Glutamatergic neuron (in vitro differentiated cells): ENCODE measurements at regions not wholly inside any gene's neighbourhood (a gene's known extent, or its start where the extent isn't known, plus 50 kb on each side); places are given as distances from the start of the nearest gene placed in this dataset.
"Not testable (repeated sequence)": the region's sequence is repeated elsewhere in the genome, so short reads cannot be mapped to it uniquely, and the experiment has no call there.

ENCODE experiments used
- DNase-seq: peaks from one replicate; pipeline ENCODE4 v3.0.0; 2022
- H3K27ac Mint-ChIP-seq: one replicate; pipeline ENCODE4 v1.8.0; 2020; ENCODE audit warnings: mild to moderate bottlenecking, mixed read lengths, inconsistent platforms; ENCODE audit not compliant: unreplicated experiment
- H3K27me3 Mint-ChIP-seq: one replicate; pipeline ENCODE4 v1.8.0; 2020; ENCODE audit warnings: mild to moderate bottlenecking, moderate library complexity, mixed read lengths, inconsistent platforms; ENCODE audit not compliant: unreplicated experiment
- H3K36me3 Mint-ChIP-seq: one replicate; pipeline ENCODE4 v1.8.0; 2020; ENCODE audit warnings: mild to moderate bottlenecking, mixed read lengths, inconsistent platforms; ENCODE audit not compliant: unreplicated experiment
- H3K4me1 Mint-ChIP-seq: one replicate; pipeline ENCODE4 v1.8.0; 2020; ENCODE audit warnings: mild to moderate bottlenecking, low read depth, mixed read lengths, inconsistent platforms; ENCODE audit not compliant: unreplicated experiment
- H3K4me3 Mint-ChIP-seq: one replicate; pipeline ENCODE4 v1.8.0; 2020; ENCODE audit warnings: mild to moderate bottlenecking, mixed read lengths, inconsistent platforms; ENCODE audit not compliant: unreplicated experiment
- H3K9me3 Mint-ChIP-seq: one replicate; pipeline ENCODE4 v1.8.0; 2020; ENCODE audit warnings: mild to moderate bottlenecking, moderate library complexity, mixed read lengths, inconsistent platforms; ENCODE audit not compliant: unreplicated experiment
- TF ChIP-seq, protein P1 (sequence below): fragments of 200-600 bp; sonication (generic); IDR thresholded peaks from one replicate; pipeline ENCODE4 v1.5.0; 2021; ENCODE audit not compliant: partially characterized antibody, unreplicated experiment

DNA sequence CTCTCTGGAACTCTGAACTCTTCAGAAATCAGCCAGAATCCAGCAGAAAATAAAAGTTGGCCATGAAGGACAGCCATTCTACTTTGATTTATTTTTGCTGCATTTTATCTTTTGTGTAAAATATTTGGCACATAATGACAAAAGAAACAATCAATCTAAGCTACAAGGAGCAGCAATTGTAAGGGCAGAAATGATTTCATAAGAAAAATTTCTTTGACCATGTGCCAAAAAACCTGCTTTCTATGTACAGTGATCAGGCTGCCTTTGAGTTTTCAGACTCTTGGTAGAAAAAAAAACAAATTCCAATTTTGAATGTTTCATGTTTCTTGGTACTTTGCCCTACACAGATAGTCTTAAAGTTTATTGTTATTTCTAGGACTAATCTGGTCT lies 69.8 kb upstream of the SLC1A3 start:
- H3K27me3 Mint-ChIP-seq = no peaks in the 10 kb centered on the region

DNA sequence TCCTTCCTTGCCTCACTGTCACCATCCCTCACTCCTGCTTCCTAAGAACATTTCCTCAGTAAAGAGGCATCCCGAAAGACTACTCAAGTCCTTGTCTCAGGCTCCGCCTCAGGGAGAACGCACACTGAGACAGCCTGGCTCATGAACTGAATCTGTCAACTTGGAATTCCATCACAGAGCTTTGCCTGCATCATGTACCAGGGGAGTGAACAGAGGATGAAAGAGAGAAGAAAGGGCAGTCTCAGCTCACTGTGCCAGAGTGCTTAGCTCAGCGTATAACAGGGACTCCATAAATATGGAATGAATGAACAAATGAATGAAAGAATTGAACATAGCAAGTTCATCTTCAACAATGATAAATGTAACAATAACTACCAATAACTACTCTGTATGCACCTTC lies 68.7 kb upstream of the SLC1A3 start:
- DNase-seq = no peak

More for the DNA sequence above, 69.8 kb upstream of the SLC1A3 start:
- Mint-ChIP-seq H3K27ac (no peak overlapping the region), H3K36me3 (no peaks in the 10 kb centered on the region), H3K9me3 (no peaks in the 10 kb centered on the region), H3K4me1 (no peaks in the 10 kb centered on the region), H3K4me3 (no peak overlapping the region)
- DNase-seq = no peak
- TF ChIP-seq, protein P1, sequence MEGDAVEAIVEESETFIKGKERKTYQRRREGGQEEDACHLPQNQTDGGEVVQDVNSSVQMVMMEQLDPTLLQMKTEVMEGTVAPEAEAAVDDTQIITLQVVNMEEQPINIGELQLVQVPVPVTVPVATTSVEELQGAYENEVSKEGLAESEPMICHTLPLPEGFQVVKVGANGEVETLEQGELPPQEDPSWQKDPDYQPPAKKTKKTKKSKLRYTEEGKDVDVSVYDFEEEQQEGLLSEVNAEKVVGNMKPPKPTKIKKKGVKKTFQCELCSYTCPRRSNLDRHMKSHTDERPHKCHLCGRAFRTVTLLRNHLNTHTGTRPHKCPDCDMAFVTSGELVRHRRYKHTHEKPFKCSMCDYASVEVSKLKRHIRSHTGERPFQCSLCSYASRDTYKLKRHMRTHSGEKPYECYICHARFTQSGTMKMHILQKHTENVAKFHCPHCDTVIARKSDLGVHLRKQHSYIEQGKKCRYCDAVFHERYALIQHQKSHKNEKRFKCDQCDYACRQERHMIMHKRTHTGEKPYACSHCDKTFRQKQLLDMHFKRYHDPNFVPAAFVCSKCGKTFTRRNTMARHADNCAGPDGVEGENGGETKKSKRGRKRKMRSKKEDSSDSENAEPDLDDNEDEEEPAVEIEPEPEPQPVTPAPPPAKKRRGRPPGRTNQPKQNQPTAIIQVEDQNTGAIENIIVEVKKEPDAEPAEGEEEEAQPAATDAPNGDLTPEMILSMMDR = no peak

DNA sequence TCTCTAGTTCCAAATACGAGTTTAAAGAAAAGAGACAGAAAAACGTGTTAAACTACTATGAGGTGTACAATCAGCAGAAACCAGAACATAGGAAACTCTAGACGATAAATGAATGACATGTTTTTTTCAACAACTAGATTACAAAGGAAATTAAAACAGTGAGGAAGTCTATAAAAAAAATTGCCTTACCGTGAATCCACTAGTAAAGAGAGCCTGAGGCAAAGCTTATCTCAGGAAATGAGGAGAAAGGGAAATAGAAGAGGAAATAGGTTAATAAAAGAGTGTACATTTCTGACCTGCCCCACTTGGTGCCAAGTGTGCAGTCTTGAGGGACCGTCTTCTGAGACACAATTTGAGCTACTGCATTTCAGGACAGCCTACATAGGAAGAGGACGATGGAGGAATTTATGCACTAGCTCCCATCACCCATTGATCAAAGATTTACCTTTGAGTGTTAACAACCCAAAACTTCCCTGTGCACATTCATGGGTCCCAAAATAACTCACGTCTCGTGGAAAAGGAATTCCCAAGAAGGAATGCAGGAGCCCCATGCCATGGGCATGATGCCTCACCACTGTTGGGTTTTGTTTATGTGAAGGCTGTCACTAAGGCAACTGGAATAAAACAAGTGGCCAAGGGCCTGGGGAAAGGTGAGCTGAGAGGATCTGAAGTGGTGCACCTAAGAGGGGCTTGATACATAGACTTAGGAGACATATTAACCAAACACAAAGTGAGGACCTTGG lies 53.6 kb upstream of the SLC1A3 start:
- Mint-ChIP-seq H3K36me3 (no peaks in the 10 kb centered on the region), H3K4me1 (no peaks in the 10 kb centered on the region), H3K9me3 (no peaks in the 10 kb centered on the region), H3K27me3 (no peaks in the 10 kb centered on the region), H3K4me3 (no peak overlapping the region), H3K27ac (no peak overlapping the region)
- no peak for DNase-seq
- TF ChIP-seq, protein P1 = no peak

More for the DNA sequence above, 68.7 kb upstream of the SLC1A3 start:
- no peak overlapping the region for H3K4me3 Mint-ChIP-seq
- H3K27ac Mint-ChIP-seq = no peak overlapping the region
- no peaks in the 10 kb centered on the region for H3K27me3 Mint-ChIP-seq
- TF ChIP-seq, protein P1 = no peak
- H3K9me3 Mint-ChIP-seq = no peaks in the 10 kb centered on the region
- H3K4me1 Mint-ChIP-seq = no peaks in the 10 kb centered on the region
- no peaks in the 10 kb centered on the region for H3K36me3 Mint-ChIP-seq

DNA sequence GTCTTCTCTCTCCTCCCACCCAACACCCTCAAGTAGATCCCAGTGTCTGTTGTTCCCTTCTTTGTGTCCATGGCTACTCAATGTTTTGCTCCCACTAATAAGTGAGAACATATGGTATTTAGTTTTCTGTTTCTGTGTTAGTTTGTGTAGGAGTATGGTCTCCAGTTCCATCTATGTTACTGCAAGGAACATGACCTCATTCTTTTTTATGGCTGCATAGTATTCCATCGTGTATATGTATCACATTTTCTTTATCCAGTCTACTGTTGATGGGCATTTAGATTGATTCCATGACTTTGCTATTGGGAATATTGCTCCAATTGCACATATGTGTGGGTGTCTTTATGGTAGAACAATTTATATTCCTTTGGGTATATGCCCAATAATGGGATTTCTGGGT lies 51.4 kb upstream of the SLC1A3 start:
- H3K27ac Mint-ChIP-seq, H3K4me1 Mint-ChIP-seq, H3K36me3 Mint-ChIP-seq, H3K9me3 Mint-ChIP-seq, H3K4me3 Mint-ChIP-seq, H3K27me3 Mint-ChIP-seq, DNase-seq: not testable (repeated sequence)
